Erythroblast (primary cell): ENCODE measurements at regions not wholly inside any gene's neighbourhood (a gene's known extent, or its start where the extent isn't known, plus 50 kb on each side); places are given as distances from the start of the nearest gene placed in this dataset.
A peak's percentile ranks its signal among the peaks of the same experiment; 100 is the strongest.
"Not testable (repeated sequence)": the region's sequence is repeated elsewhere in the genome, so short reads cannot be mapped to it uniquely, and the experiment has no call there.

ENCODE experiments used
- DNase-seq, 2 experiments: peaks; one replicate each; lab custom pipeline; 2025; lab: John Stamatoyannopoulos, UW
- GATA1 ChIP-seq: IDR thresholded peaks from 2 replicates; pipeline ENCODE4 v1.6.1; 2011; ENCODE audit warnings: low read depth, mild to moderate bottlenecking, control low read depth, low read length, moderate library complexity
- POLR2A ChIP-seq: IDR thresholded peaks from 2 replicates; pipeline ENCODE4 v1.6.1; 2011; ENCODE audit warnings: mild to moderate bottlenecking, low read length

GRCh38 chr2:41321351-41321750 is 726.5 kb upstream of the PKDCC start:
- TF ChIP-seq POLR2A (no peak), GATA1 (no peak)
- DNase-seq: no peak

- DNase-seq: no peak
- TF ChIP-seq POLR2A: no peak
- no peak for TF ChIP-seq GATA1
Observed at GRCh38 chr2:41326851-41327250, 721.0 kb upstream of the PKDCC start.

- no peak for DNase-seq
- TF ChIP-seq GATA1: no peak
- no peak for TF ChIP-seq POLR2A
Observed at GRCh38 chr2:41329040-41329439, 718.8 kb upstream of the PKDCC start.

- TF ChIP-seq POLR2A: no peak
- DNase-seq: no peak
Observed at GRCh38 chr2:41334159-41334558, 713.7 kb upstream of the PKDCC start.

- not testable (repeated sequence) for DNase-seq
Observed at GRCh38 chr2:41335573-41335972, 712.2 kb upstream of the PKDCC start.

- TF ChIP-seq GATA1 (no peak), POLR2A (no peak)
- no peak for DNase-seq
Observed at GRCh38 chr2:41337956-41338355, 709.9 kb upstream of the PKDCC start.

- DNase-seq: no peak
- TF ChIP-seq GATA1: no peak
- TF ChIP-seq POLR2A: no peak
Observed at GRCh38 chr2:41344529-41344928, 703.3 kb upstream of the PKDCC start.

- DNase-seq: no peak
- no peak for TF ChIP-seq GATA1
- TF ChIP-seq POLR2A: no peak
Observed at GRCh38 chr2:41353060-41353459, 694.8 kb upstream of the PKDCC start.

GRCh38 chr2:41355794-41356193 is 692.0 kb upstream of the PKDCC start:
- TF ChIP-seq POLR2A: no peak
- no peak for TF ChIP-seq GATA1
- DNase-seq: no peak

- TF ChIP-seq GATA1 (no peak), POLR2A (no peak)
- no peak for DNase-seq
Observed at GRCh38 chr2:41364842-41365241, 683.0 kb upstream of the PKDCC start.

- DNase-seq: no peak
- TF ChIP-seq GATA1: no peak
- TF ChIP-seq POLR2A: no peak
Observed at GRCh38 chr2:41375901-41376300, 671.9 kb upstream of the PKDCC start.

GRCh38 chr2:41377837-41378236 is 670.0 kb upstream of the PKDCC start:
- TF ChIP-seq POLR2A (no peak), GATA1 (no peak)
- peak; percentile 4 to 51 for DNase-seq

- DNase-seq: no peak
- TF ChIP-seq GATA1 (no peak), POLR2A (no peak)
Observed at GRCh38 chr2:41378420-41378819, 669.4 kb upstream of the PKDCC start.

- no peak for DNase-seq
- TF ChIP-seq GATA1 (no peak), POLR2A (no peak)
Observed at GRCh38 chr2:41379496-41380221, 668.2 kb upstream of the PKDCC start.

- no peak for TF ChIP-seq POLR2A
- no peak for TF ChIP-seq GATA1
- DNase-seq: no peak
Observed at GRCh38 chr2:41381701-41382100, 666.1 kb upstream of the PKDCC start.
